HG03469 (cell line): ENCODE measurements at regions not wholly inside any gene's neighbourhood (a gene's known extent, or its start where the extent isn't known, plus 50 kb on each side); places are given as distances from the start of the nearest gene placed in this dataset.

Source experiments
- ATAC-seq: cut with Tn5 transposase; IDR thresholded peaks from one replicate; pipeline ENCODE4 v1.9.1; 2021; ENCODE audit warnings: mild to moderate bottlenecking, moderate library complexity, moderate number of reproducible peaks; ENCODE audit not compliant: unreplicated experiment

DNA sequence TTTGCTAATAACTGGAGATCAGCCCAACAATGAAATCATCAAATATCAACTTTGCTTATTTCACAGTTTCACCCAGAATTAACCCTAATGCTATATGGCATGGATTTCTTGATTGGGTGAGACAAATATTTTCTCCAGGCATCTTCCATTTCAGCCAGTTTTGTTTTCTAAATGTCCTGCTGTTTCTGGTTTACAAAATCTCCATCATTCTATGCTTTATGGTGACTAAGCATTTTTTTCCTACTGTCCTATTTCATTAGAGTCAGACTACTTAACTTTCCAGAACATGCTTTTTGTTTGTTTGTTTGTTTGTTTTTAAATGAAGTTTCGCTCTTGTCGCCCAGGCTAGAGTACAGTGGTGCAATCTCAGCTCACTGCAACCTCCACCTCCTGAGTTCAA, 59.5 kb upstream of the EXOC2 start:
- ATAC-seq, result no peak

DNA sequence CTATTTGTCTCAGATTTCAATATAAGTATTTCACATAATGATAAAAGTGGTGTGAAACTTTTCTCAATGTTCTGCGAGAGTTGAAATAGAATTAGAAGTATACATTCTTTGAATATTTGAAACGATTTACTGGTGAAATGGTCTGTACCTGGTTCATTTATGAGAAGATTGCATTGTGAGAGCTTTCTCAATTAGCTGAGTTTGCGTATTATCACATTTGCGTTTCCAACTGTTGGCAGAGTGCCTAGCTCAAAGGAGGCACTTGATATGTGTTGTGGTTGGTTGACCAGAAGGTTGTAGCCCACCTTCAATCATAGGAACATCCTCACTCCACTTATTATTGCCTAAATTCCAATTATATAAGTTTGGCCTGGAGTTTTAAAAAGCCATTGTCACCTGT, 58.8 kb upstream of the EXOC2 start:
- no peak for ATAC-seq

DNA sequence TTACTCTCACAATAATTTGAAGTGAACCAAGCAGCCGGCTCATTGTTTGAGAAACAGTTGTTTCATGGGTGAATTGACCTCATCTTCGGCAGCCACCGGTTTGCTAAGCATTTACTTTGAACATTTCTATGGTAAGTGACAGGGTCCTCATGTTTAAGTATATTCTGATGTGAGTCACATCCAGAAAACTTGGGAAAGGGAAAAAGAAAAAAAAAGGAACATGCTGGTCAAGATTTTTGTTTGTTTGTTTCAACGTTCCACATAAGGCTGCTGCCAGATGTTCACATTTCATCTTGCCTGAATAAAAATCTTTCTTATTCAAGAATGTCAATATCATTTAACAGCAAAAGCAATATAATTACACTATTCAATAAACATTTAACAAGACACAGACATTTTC, 55.0 kb upstream of the EXOC2 start:
- ATAC-seq, result no peak

DNA sequence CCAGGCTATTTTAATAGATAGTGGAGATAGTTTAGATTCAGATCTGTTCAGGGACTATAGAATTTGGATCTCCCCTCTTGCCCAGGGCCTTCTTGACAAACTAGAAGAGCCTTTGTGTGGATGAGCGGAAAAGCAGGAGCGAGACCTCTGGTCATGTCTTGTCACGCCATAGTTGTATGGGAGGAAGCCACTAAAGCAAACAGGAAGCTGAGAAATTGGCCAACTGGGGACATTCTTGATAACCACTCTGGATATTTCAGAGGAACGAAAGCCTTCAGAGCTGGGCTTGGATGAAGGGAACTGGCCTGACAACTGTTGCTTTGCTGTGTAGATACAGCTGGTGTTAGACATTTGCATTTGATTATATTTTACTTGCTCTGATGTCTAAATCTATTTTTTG, 54.1 kb upstream of the EXOC2 start:
- ATAC-seq, result no peak

DNA sequence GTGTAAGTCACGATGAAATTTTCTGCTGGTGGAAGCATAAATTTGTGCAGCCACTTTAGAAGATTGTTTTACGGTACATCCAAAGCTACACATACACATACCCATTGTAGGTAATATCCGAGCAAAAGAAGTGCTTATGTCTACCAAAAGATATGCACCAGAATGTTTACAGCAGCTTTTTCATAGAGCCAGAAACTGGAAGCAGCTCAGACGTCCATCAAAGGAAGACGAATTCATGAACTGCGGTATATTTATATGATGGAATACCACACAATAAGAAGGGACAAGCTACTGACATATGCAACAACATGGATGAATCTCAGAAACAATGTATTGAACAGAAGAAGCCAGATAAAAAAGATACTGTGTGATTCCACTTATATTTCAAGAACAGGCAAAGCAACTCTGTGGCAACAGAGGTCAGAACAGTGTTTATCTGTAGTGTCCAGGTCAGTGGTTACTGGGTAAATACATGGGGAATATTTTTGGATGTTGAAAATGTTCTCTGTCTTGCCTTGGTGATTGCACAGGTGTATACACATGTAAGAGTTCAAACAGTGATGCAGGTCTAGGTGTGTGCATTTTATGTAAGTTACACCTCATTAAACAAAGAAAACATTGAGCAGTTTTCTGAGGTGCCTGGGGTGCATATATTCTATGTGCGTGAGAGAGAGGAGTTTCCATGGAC, 51.9 kb upstream of the EXOC2 start:
- ATAC-seq, result no peak

DNA sequence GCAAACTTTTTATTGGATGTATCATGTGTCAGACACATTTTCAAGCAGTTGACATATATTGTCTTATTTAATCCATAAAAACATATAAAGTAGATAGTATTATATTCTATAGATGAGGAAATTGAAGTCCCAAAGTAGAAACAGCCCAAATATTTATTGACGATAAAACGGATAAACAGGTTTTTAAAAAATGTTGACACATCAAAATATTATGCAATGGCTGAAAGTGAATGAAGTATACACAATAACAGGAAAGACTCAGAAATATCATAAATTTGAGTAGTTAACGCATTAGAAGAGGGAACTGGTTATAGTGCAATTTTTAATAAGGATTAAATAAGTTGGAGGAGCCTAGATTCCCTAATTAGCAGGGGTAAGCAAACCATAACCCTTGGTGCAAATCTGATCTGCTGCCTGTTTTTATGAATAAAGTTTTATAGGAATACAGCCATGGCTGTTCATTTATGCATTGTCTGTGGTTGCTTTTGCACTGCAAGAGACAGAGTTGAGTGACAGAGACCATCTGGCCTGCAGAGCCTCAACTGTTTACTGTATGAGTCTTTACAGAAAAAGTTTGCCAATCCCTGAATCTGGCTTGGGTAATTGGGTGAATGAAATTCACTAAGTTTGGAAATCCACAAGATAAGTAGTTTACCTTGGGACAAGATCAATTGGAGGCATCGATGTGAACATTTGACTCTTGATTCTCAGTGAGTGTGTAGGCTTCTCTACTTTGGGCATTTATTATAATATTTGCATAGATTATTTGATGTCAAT, 50.6 kb upstream of the EXOC2 start:
- ATAC-seq, result no peak
